Uterus (tissue), 3 donors: ENCODE measurements at regions not wholly inside any gene's neighbourhood (a gene's known extent, or its start where the extent isn't known, plus 50 kb on each side); places are given as distances from the start of the nearest gene placed in this dataset.

Experiments
- DNase-seq, 2 donors: peaks; one replicate each; pipeline ENCODE4 v3.0.0-alpha.2; 2019 to 2020
- H3K27ac ChIP-seq, 2 donors: fragments of 200-600 bp; sonication (generic); 1 replicate in 1 of 2; 2 replicates in 1 of 2; pipeline ENCODE4 v1.5.1; 2016 to 2018
- H3K27me3 ChIP-seq, 2 donors: fragments of 200-600 bp; sonication (generic); one replicate each; pipeline ENCODE4 v1.5.1; 2018 to 2019; ENCODE audit warnings: control low read depth in 1 of 2
- H3K36me3 ChIP-seq, 2 donors: fragments of 200-600 bp; sonication (generic); one replicate each; pipeline ENCODE4 v1.5.1; 2019; ENCODE audit warnings: control low read depth in 1 of 2
- H3K4me1 ChIP-seq, 2 donors: fragments of 200-600 bp; sonication (generic); one replicate each; pipeline ENCODE4 v1.5.1; 2018 to 2019; ENCODE audit warnings: control low read depth in 1 of 2
- H3K4me3 ChIP-seq, 2 donors: fragments of 200-600 bp; sonication (generic); 1 replicate in 1 of 2; 2 replicates in 1 of 2; pipeline ENCODE4 v1.5.1; 2018 to 2019; ENCODE audit warnings: mild to moderate bottlenecking in 1 of 2
- H3K9me3 ChIP-seq, 2 donors: fragments of 200-600 bp; sonication (generic); one replicate each; pipeline ENCODE4 v1.5.1; 2019; ENCODE audit warnings: control low read depth in 1 of 2
- POLR2A ChIP-seq, 2 donors: fragments of 450-650 bp; IDR thresholded peaks; one replicate each; pipeline ENCODE4 v1.6.1; 2016; ENCODE audit warnings: antibody characterized with exemption in 2 of 2, mild to moderate bottlenecking in 1 of 2, moderate library complexity in 1 of 2
- intact Hi-C: fragments of 100-400 bp; cut with DNase I; formaldehyde crosslinking; loops from one replicate; pipeline ENCODE4 v1.15.1; 2023; ENCODE audit warnings: low total_unique reads
- TF ChIP-seq, protein P1 (sequence below), 4 experiments: fragments of 200-600 bp in 2 of 4; fragments of 450-650 bp in 2 of 4; sonication (generic) in 2 of 4; IDR thresholded peaks; one replicate each; pipeline ENCODE4 v1.5.1; 2016 to 2019; ENCODE audit warnings: antibody characterized with exemption in 4 of 4, mild to moderate bottlenecking in 2 of 4, moderate library complexity in 1 of 4
- donor health status: DM: yes; HTN: yes; CAD: no.

DNA sequence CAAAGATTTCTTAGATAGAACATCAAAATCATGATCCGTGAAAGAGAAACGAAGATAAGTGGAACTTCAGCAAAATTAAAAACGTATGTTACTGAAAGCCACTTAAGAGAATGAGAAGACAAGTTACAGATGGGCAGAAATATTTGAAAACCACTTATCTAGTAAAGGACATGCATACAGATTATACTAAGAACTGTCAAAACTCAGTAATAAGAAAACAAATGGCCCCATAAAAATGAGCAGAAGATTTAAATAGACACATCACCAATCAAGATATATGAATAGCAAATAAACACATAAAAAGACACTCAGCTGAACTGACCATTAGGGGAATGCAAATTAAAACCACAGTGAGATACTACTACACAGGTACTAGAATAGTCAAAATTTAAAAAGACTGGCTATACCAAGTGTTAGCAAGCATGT, 343.7 kb downstream of the PTEN start:
- peak overlapping the region; percentile 46 to 51 for H3K27ac ChIP-seq
- intact Hi-C loops = no loop called here
- no peaks in the 10 kb centered on the region for H3K9me3 ChIP-seq
- H3K36me3 ChIP-seq = no peaks in the 10 kb centered on the region
- TF ChIP-seq, protein P1, sequence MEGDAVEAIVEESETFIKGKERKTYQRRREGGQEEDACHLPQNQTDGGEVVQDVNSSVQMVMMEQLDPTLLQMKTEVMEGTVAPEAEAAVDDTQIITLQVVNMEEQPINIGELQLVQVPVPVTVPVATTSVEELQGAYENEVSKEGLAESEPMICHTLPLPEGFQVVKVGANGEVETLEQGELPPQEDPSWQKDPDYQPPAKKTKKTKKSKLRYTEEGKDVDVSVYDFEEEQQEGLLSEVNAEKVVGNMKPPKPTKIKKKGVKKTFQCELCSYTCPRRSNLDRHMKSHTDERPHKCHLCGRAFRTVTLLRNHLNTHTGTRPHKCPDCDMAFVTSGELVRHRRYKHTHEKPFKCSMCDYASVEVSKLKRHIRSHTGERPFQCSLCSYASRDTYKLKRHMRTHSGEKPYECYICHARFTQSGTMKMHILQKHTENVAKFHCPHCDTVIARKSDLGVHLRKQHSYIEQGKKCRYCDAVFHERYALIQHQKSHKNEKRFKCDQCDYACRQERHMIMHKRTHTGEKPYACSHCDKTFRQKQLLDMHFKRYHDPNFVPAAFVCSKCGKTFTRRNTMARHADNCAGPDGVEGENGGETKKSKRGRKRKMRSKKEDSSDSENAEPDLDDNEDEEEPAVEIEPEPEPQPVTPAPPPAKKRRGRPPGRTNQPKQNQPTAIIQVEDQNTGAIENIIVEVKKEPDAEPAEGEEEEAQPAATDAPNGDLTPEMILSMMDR (IDR thresholded peaks at IDR 0.05) = no peak
- no peak for TF ChIP-seq POLR2A (IDR thresholded peaks at IDR 0.05)
- no peaks in the 10 kb centered on the region for H3K4me1 ChIP-seq
- no peak overlapping the region for H3K4me3 ChIP-seq
- no peak for DNase-seq
- H3K27me3 ChIP-seq = no peaks in the 10 kb centered on the region

DNA sequence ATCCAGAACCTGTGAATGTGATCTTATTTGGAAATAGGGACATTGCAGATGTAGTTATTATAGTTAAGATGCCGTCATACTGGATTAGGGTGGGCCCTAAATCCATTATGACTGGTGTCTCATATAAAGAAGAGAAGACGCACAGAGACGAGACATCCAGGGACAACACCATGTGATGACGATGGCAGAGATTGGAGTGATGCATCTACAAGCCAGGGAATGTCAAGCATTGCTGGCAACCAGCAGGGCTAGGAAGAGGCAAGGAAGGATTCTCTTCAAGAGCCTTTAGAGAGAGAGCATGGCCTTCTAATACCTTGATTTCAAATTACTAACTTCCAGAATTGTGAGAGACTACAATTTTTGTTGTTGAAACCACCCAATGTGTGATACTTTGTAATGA, 345.8 kb downstream of the PTEN start:
- Histone ChIP-seq H3K27ac (peak overlapping the region in 1 of 2 donors; percentile 52), H3K4me1 (no peaks in the 10 kb centered on the region), H3K27me3 (no peaks in the 10 kb centered on the region), H3K9me3 (no peaks in the 10 kb centered on the region), H3K36me3 (no peaks in the 10 kb centered on the region), H3K4me3 (no peak overlapping the region)
- TF ChIP-seq, protein P1 (IDR thresholded peaks at IDR 0.05) = no peak
- TF ChIP-seq POLR2A (IDR thresholded peaks at IDR 0.05) = no peak
- DNase-seq = no peak
- intact Hi-C loops = no loop called here

- TF ChIP-seq, protein P1 (IDR thresholded peaks at IDR 0.05) = no peak
- TF ChIP-seq POLR2A (IDR thresholded peaks at IDR 0.05) = no peak
These were observed 346.6 kb downstream of the PTEN start for GRCh38 chr10:88209837-88210561.

GRCh38 chr10:88211230-88211629, 347.8 kb downstream of the PTEN start:
- Histone ChIP-seq H3K4me3 (no peak overlapping the region), H3K4me1 (no peaks in the 10 kb centered on the region), H3K27me3 (no peaks in the 10 kb centered on the region), H3K9me3 (no peaks in the 10 kb centered on the region), H3K36me3 (no peaks in the 10 kb centered on the region), H3K27ac (no peak overlapping the region)
- DNase-seq = no peak
- no peak for TF ChIP-seq POLR2A (IDR thresholded peaks at IDR 0.05)
- TF ChIP-seq, protein P1 (IDR thresholded peaks at IDR 0.05) = no peak
- intact Hi-C loops = no loop called here

More at GRCh38 chr10:88209837-88210561, 346.6 kb downstream of the PTEN start:
- no peaks in the 10 kb centered on the region for H3K36me3 ChIP-seq
- peak overlapping the region; percentile 17 to 52 for H3K27ac ChIP-seq
- no peaks in the 10 kb centered on the region for H3K27me3 ChIP-seq
- intact Hi-C loops = no loop called here
- H3K9me3 ChIP-seq = no peaks in the 10 kb centered on the region
- no peaks in the 10 kb centered on the region for H3K4me1 ChIP-seq
- no peak for DNase-seq
- H3K4me3 ChIP-seq = no peak overlapping the region

GRCh38 chr10:88212069-88212468, 348.6 kb downstream of the PTEN start:
- no peaks in the 10 kb centered on the region for H3K27me3 ChIP-seq
- no peak for TF ChIP-seq POLR2A (IDR thresholded peaks at IDR 0.05)
- TF ChIP-seq, protein P1 (IDR thresholded peaks at IDR 0.05) = no peak
- no peak for DNase-seq
- intact Hi-C loops = no loop called here
- H3K9me3 ChIP-seq = no peaks in the 10 kb centered on the region
- H3K4me3 ChIP-seq = no peak overlapping the region
- no peaks in the 10 kb centered on the region for H3K4me1 ChIP-seq
- no peak overlapping the region for H3K27ac ChIP-seq
- no peaks in the 10 kb centered on the region for H3K36me3 ChIP-seq
